ENCODE measurements at regions not wholly inside any gene's neighbourhood (a gene's known extent, or its start where the extent isn't known, plus 50 kb on each side); places are given as distances from the start of the nearest gene placed in this dataset.
"Not testable (repeated sequence)": the region's sequence is repeated elsewhere in the genome, so short reads cannot be mapped to it uniquely, and the experiment has no call there.

DNA sequence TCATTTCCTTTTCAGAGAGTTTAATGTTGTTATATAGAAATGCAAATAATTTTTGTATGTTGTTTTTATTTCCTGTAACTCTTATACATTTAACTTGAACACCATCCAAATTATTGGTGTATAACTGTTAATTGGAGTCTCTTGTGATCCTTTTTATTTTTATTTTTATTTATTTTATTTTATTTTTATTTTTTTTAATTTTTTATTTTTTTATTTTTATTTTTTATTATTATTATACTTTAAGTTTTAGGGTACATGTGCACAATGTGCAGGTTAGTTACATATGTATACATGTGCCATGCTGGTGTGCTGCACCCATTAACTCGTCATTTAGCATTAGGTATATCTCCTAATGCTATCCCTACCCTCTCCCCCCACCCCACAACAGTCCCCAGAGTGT lies 71.2 kb upstream of the LYPLAL1 start:
- H3K9ac ChIP-seq (ENCODE audit: low read depth in 1 of 3, low read length in 3 of 3); H3K4me3 ChIP-seq (ENCODE audit: low read length in 3 of 3); H3K36me3 ChIP-seq (ENCODE audit: control insufficient read depth in 3 of 3, insufficient read depth in 3 of 3, low read length in 3 of 3); H3K27me3 ChIP-seq (ENCODE audit: control insufficient read depth in 3 of 3, insufficient read depth in 3 of 3, low read length in 3 of 3); H3K27ac ChIP-seq (ENCODE audit: low read depth, low read length); H3K4me1 ChIP-seq (ENCODE audit: control insufficient read depth in 3 of 3, insufficient read depth in 3 of 3, low read length in 3 of 3); H3K9me3 ChIP-seq (ENCODE audit: control insufficient read depth in 3 of 3, low read length in 3 of 3): not testable (repeated sequence)

DNA sequence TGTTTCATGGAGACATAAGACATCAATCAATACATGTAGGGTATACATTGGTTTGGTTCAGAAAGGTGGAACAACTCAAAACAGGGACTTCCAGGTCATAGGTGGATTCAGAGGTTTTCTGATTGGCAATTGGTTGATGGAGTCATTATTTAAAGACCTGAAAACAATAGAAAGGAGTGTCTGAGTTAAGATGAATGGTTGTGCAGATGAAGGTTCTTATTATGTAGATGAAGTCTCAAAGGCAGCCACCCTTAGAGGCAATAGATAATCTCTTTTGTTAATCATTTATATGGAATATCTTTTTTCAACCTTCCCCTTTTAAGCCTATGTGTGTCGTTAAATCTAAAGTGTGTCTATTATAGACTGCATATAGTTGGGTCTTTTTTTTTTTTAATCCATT lies 67.8 kb upstream of the LYPLAL1 start:
- Histone ChIP-seq H3K36me3 (ENCODE audit: control insufficient read depth in 3 of 3, insufficient read depth in 3 of 3, low read length in 3 of 3) (no peaks in the 10 kb centered on the region), H3K27ac (ENCODE audit: low read depth, low read length) (no peak overlapping the region), H3K4me1 (ENCODE audit: control insufficient read depth in 3 of 3, insufficient read depth in 3 of 3, low read length in 3 of 3) (no peaks in the 10 kb centered on the region), H3K27me3 (ENCODE audit: control insufficient read depth in 3 of 3, insufficient read depth in 3 of 3, low read length in 3 of 3) (no peaks in the 10 kb centered on the region), H3K4me3 (ENCODE audit: low read length in 3 of 3) (no peak overlapping the region), H3K9me3 (ENCODE audit: control insufficient read depth in 3 of 3, low read length in 3 of 3) (no peaks in the 10 kb centered on the region), H3K9ac (ENCODE audit: low read depth in 1 of 3, low read length in 3 of 3) (no peak overlapping the region)

DNA sequence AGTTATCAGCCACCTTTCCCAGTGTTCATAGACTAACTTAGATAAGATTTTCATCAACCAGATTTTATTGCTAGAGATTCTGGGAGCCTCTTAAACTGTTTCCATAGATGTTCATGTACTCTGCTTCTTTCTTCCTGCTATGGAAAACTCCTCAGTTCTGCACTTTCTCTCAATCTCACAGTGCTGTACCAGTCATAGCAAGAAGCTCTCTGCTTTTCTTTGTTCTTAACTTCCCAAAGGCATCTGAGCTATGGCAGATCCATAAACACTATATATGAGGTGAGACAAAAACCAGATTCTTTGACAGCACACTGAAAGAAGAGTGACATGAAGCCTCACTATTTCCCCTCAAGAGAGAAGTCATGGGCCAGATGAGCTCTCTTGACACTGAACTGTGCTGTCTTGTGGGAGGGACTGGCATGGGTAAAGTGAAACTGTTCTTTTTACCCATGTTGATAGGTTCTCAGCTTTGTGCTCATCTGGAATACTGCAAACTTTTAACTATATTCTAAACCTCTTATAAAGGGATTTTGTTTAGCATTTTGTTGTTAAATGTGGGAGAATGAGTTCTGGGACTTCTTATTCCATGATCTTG lies 64.2 kb upstream of the LYPLAL1 start:
- H3K4me1 ChIP-seq (ENCODE audit: control insufficient read depth in 3 of 3, insufficient read depth in 3 of 3, low read length in 3 of 3) = no peaks in the 10 kb centered on the region
- no peak overlapping the region for H3K4me3 ChIP-seq (ENCODE audit: low read length in 3 of 3)
- H3K9ac ChIP-seq (ENCODE audit: low read depth in 1 of 3, low read length in 3 of 3) = no peak overlapping the region

DNA sequence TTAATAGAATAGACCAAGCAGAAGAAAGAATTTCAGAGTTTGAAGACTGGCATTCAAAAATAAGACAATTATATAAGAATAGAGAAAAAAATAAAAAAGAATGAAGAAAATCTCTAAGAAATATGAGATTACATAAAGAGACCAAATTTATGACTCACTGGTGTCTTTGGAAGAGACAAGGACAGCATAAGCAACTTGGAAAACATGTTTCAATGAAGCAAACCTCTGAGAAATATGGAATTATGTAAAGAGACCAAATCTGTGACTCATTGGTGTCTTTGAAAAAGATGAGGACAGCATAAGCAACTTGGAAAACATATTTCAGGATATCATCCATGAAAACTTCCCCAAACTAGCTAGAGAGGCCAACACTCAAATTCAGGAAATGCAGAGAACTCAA lies 60.4 kb upstream of the LYPLAL1 start:
- H3K9me3 ChIP-seq (ENCODE audit: control insufficient read depth in 3 of 3, low read length in 3 of 3) = peaks cover 0 to 7% (median 0%) of the 10 kb centered on the region in 3 donors

More for the DNA sequence above, 64.2 kb upstream of the LYPLAL1 start:
- Histone ChIP-seq H3K27ac (ENCODE audit: low read depth, low read length) (no peak overlapping the region), H3K36me3 (ENCODE audit: control insufficient read depth in 3 of 3, insufficient read depth in 3 of 3, low read length in 3 of 3) (no peaks in the 10 kb centered on the region), H3K27me3 (ENCODE audit: control insufficient read depth in 3 of 3, insufficient read depth in 3 of 3, low read length in 3 of 3) (no peaks in the 10 kb centered on the region), H3K9me3 (ENCODE audit: control insufficient read depth in 3 of 3, low read length in 3 of 3) (peaks cover 0 to 7% (median 0%) of the 10 kb centered on the region in 3 donors)

DNA sequence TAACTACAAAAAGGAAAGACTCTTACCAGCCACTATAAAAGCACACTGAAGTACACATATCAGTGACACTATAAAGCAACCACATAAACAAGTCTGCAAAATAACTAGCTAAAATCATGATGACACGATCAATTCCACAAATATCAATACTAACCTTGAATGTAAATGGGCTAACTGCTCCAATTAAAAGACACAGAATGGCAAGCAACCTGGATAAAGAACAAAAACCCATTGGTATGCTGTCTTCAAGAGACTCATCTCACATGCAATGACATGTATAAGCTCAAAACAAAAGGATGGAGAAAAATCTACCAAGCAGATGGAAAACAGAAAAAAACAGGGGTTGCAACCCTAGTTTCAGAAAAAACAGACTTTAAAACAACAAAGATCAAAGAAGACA lies 59.7 kb upstream of the LYPLAL1 start:
- Histone ChIP-seq H3K36me3 (ENCODE audit: control insufficient read depth in 3 of 3, insufficient read depth in 3 of 3, low read length in 3 of 3) (no peaks in the 10 kb centered on the region), H3K9me3 (ENCODE audit: control insufficient read depth in 3 of 3, low read length in 3 of 3) (peaks cover 0 to 7% (median 0%) of the 10 kb centered on the region in 3 donors), H3K27me3 (ENCODE audit: control insufficient read depth in 3 of 3, insufficient read depth in 3 of 3, low read length in 3 of 3) (no peaks in the 10 kb centered on the region), H3K9ac (ENCODE audit: low read depth in 1 of 3, low read length in 3 of 3) (no peak overlapping the region), H3K27ac (ENCODE audit: low read depth, low read length) (no peak overlapping the region), H3K4me1 (ENCODE audit: control insufficient read depth in 3 of 3, insufficient read depth in 3 of 3, low read length in 3 of 3) (no peaks in the 10 kb centered on the region), H3K4me3 (ENCODE audit: low read length in 3 of 3) (no peak overlapping the region)

More for the DNA sequence above, 60.4 kb upstream of the LYPLAL1 start:
- H3K36me3 ChIP-seq (ENCODE audit: control insufficient read depth in 3 of 3, insufficient read depth in 3 of 3, low read length in 3 of 3) = no peaks in the 10 kb centered on the region
- H3K9ac ChIP-seq (ENCODE audit: low read depth in 1 of 3, low read length in 3 of 3) = no peak overlapping the region
- H3K4me1 ChIP-seq (ENCODE audit: control insufficient read depth in 3 of 3, insufficient read depth in 3 of 3, low read length in 3 of 3) = no peaks in the 10 kb centered on the region
- H3K4me3 ChIP-seq (ENCODE audit: low read length in 3 of 3) = no peak overlapping the region
- no peak overlapping the region for H3K27ac ChIP-seq (ENCODE audit: low read depth, low read length)
- no peaks in the 10 kb centered on the region for H3K27me3 ChIP-seq (ENCODE audit: control insufficient read depth in 3 of 3, insufficient read depth in 3 of 3, low read length in 3 of 3)

DNA sequence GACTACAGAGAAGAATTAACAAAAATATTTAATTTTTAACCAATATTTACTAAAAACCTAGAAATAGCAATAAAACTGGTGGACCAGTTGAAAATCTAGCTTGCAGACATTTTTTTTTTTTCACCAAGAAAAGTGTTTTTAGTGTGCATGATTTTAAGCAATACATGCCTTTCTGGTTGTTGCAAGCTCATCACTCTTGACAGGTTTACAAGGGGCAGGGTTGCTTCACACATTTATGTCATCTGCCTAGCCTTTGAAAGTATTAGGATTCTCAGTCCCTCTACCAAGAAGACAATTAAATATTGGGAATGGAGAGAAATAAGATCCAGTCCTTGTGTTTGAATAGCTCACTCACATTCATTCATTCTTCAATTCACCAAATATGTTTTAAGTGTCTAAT lies 53.8 kb upstream of the LYPLAL1 start:
- Histone ChIP-seq H3K4me1 (ENCODE audit: control insufficient read depth in 3 of 3, insufficient read depth in 3 of 3, low read length in 3 of 3) (peaks cover 0 to 13% (median 5%) of the 10 kb centered on the region in 3 donors), H3K27ac (ENCODE audit: low read depth, low read length) (no peak overlapping the region), H3K4me3 (ENCODE audit: low read length in 3 of 3) (no peak overlapping the region)

DNA sequence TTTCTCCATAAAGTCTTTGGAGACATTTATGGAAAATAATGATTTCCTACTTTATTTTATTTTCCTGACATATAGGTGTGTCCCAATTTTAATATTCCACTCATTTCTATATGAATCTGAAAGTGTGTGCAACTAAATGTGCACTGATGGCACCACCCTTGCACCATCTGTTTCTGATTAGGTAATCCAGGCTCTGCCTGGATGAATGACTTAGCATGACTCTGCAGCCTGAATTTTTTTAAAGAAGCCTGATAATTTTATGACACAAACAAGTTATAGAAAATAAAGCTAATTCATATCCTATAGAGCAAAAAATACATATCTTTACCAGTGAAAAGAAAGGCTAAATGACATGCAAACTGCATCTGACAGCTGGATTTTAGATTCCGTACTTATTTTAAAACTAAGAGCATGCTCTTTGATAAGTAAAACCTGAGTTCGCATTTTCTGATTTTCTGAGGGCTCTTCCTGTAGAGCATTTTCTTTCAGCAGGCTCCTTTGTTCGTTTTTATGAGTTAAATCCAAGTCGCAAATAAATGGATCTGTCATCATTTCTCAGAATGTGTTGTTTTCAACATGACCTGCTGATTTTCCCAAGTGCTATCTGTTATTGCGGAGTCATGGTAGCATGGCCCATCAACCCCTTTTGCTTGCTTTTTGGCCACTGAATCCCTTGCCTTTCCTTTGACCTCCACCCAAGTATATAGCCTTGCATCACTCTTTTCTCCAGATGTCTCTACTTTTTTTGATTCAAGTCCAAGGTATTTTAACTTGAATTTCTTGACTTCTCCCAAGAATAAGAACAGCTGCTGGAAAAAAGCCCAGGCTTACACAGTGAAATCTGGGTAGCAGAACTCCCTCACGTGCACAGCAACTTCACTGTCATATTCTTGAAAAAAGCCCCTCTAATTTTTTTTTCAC lies 52.8 kb upstream of the LYPLAL1 start:
- Histone ChIP-seq H3K9ac (ENCODE audit: low read depth in 1 of 3, low read length in 3 of 3) (no peak overlapping the region), H3K27ac (ENCODE audit: low read depth, low read length) (no peak overlapping the region), H3K4me3 (ENCODE audit: low read length in 3 of 3) (no peak overlapping the region), H3K27me3 (ENCODE audit: control insufficient read depth in 3 of 3, insufficient read depth in 3 of 3, low read length in 3 of 3) (no peaks in the 10 kb centered on the region), H3K9me3 (ENCODE audit: control insufficient read depth in 3 of 3, low read length in 3 of 3) (no peaks in the 10 kb centered on the region), H3K4me1 (ENCODE audit: control insufficient read depth in 3 of 3, insufficient read depth in 3 of 3, low read length in 3 of 3) (peaks cover 8 to 21% (median 10%) of the 10 kb centered on the region in 3 donors), H3K36me3 (ENCODE audit: control insufficient read depth in 3 of 3, insufficient read depth in 3 of 3, low read length in 3 of 3) (no peaks in the 10 kb centered on the region)

More for the DNA sequence above, 53.8 kb upstream of the LYPLAL1 start:
- no peaks in the 10 kb centered on the region for H3K9me3 ChIP-seq (ENCODE audit: control insufficient read depth in 3 of 3, low read length in 3 of 3)
- H3K36me3 ChIP-seq (ENCODE audit: control insufficient read depth in 3 of 3, insufficient read depth in 3 of 3, low read length in 3 of 3) = no peaks in the 10 kb centered on the region
- no peaks in the 10 kb centered on the region for H3K27me3 ChIP-seq (ENCODE audit: control insufficient read depth in 3 of 3, insufficient read depth in 3 of 3, low read length in 3 of 3)
- no peak overlapping the region for H3K9ac ChIP-seq (ENCODE audit: low read depth in 1 of 3, low read length in 3 of 3)

DNA sequence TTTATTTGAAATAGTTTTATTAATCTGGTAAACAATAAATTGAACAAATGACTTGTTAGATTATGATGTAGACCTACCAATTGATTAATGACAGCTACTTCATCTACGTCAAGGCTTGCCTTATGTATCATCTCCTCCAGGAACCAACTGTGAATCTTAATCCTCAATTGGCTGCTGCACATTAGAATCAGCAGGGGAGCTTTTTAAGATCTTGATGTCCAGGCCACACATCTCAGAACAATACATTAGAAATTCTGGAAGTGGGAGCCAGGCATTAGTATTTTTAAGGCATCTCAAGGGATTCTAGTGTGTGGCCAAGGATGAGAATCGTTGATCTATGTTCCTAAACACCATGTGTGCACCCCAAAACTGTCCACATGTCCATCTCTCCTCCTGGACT lies 52.0 kb upstream of the LYPLAL1 start:
- Histone ChIP-seq H3K27ac (ENCODE audit: low read depth, low read length) (no peak overlapping the region), H3K36me3 (ENCODE audit: control insufficient read depth in 3 of 3, insufficient read depth in 3 of 3, low read length in 3 of 3) (no peaks in the 10 kb centered on the region), H3K9me3 (ENCODE audit: control insufficient read depth in 3 of 3, low read length in 3 of 3) (no peaks in the 10 kb centered on the region), H3K27me3 (ENCODE audit: control insufficient read depth in 3 of 3, insufficient read depth in 3 of 3, low read length in 3 of 3) (no peaks in the 10 kb centered on the region), H3K9ac (ENCODE audit: low read depth in 1 of 3, low read length in 3 of 3) (no peak overlapping the region), H3K4me1 (ENCODE audit: control insufficient read depth in 3 of 3, insufficient read depth in 3 of 3, low read length in 3 of 3) (peaks cover 10 to 29% (median 11%) of the 10 kb centered on the region in 3 donors), H3K4me3 (ENCODE audit: low read length in 3 of 3) (no peak overlapping the region)

DNA sequence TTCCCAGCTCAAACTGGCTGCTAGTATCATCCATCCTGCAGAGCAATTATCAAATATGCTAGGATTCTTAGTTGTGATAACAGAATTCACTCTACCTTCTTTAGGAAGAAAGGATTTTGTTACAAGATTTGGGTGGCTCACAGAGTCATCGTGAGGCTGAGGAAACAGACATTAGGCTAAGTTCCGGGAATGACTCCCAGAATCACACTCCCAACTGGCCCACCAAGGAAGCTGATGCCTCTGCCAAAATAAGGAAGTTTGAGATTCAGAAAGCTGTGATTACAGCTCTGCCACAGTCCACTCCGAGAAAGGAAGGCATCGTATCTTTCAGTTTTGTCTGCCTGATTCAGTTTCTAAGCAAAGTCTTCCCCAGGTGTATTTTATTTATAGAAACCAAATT lies 50.6 kb upstream of the LYPLAL1 start:
- Histone ChIP-seq H3K9me3 (ENCODE audit: control insufficient read depth in 3 of 3, low read length in 3 of 3) (no peaks in the 10 kb centered on the region), H3K36me3 (ENCODE audit: control insufficient read depth in 3 of 3, insufficient read depth in 3 of 3, low read length in 3 of 3) (no peaks in the 10 kb centered on the region), H3K27ac (ENCODE audit: low read depth, low read length) (no peak overlapping the region), H3K4me3 (ENCODE audit: low read length in 3 of 3) (no peak overlapping the region), H3K9ac (ENCODE audit: low read depth in 1 of 3, low read length in 3 of 3) (peak overlapping the region in 1 of 3 donors; percentile 38), H3K27me3 (ENCODE audit: control insufficient read depth in 3 of 3, insufficient read depth in 3 of 3, low read length in 3 of 3) (no peaks in the 10 kb centered on the region), H3K4me1 (ENCODE audit: control insufficient read depth in 3 of 3, insufficient read depth in 3 of 3, low read length in 3 of 3) (peaks cover 10 to 29% (median 11%) of the 10 kb centered on the region in 3 donors)

All from skeletal muscle tissue (tissue), 3 donors.